GM12878 (cell line): ENCODE measurements at regions not wholly inside any gene's neighbourhood (a gene's known extent, or its start where the extent isn't known, plus 50 kb on each side); places are given as distances from the start of the nearest gene placed in this dataset.
"Not testable (repeated sequence)": the region's sequence is repeated elsewhere in the genome, so short reads cannot be mapped to it uniquely, and the experiment has no call there.

ENCODE experiments used
- ATAC-seq: fragments of 200-7000 bp; cut with Tn5 transposase; 3 replicates; pipeline ENCODE4 v1.9.1; 2020; ENCODE audit warnings: mild to moderate bottlenecking, moderate library complexity
- BruUV-seq: library from RNA; stranded (reverse); fragments of 400-500 nt; replicated peaks from 2 replicates; lab custom pipeline; 2021; lab: Mats Ljungman, UMichigan
- CTCF ChIA-PET: fragments of 300-600 bp; sonication (Branson Sonifier 250); formaldehyde crosslinking; extraction: SDS; loops from one replicate; lab custom pipeline; 2021; ENCODE audit warnings: inconsistent platforms; lab: Yijun Ruan, JAX
- POLR2A ChIA-PET: fragments of 350-600 bp; formaldehyde crosslinking; extraction: SDS; loops from one replicate; lab custom pipeline; 2021; ENCODE audit warnings: inconsistent platforms; lab: Charles Lee
- RAD21 ChIA-PET: fragments of 300-600 bp; sonication (Branson Sonifier 250); formaldehyde crosslinking; loops from one replicate; lab custom pipeline; 2023; ENCODE audit warnings: antibody characterized with exemption; ENCODE audit not compliant: unreplicated experiment; lab: Charles Lee
- SMC1A ChIA-PET: fragments of 300-600 bp; sonication (Branson Sonifier 250); formaldehyde crosslinking; loops from one replicate; lab custom pipeline; 2023; ENCODE audit not compliant: unreplicated experiment, uncharacterized antibody; lab: Charles Lee
- DNase-seq: peaks from one replicate; pipeline ENCODE4 v3.0.0-alpha.2; 2011; ENCODE audit warnings: low read depth, low spot score
- FAIRE-seq: peaks from 3 replicates; lab custom pipeline; 2011; peaks lifted over from hg19 to GRCh38; lab: Jason Lieb, UNC
- H2AFZ ChIP-seq: 2 replicates; pipeline ENCODE4 v1.6.0; 2011; ENCODE audit warnings: low read depth, low read length, control low read depth; ENCODE audit not compliant: control insufficient read depth
- H3K27ac ChIP-seq: 2 replicates; pipeline ENCODE4 v1.5.1; 2011; ENCODE audit warnings: control low read depth; ENCODE audit not compliant: control insufficient read depth, insufficient read depth
- H3K27me3 ChIP-seq, 2 experiments: replicated peaks in 1 of 2; 2 replicates each; pipeline versions ENCODE4 v1.6.0 to v1.6.1; 2011; ENCODE audit warnings: low read length in 1 of 2; ENCODE audit not compliant: control insufficient read depth in 2 of 2, insufficient read depth in 2 of 2
- H3K36me3 ChIP-seq, 2 experiments: 2 replicates each; pipeline ENCODE4 v1.5.1; 2011; ENCODE audit warnings: low read length in 1 of 2; ENCODE audit not compliant: control insufficient read depth in 2 of 2, insufficient read depth in 2 of 2
- H3K4me1 ChIP-seq: 2 replicates; pipeline ENCODE4 v1.6.1; 2011; ENCODE audit warnings: mild to moderate bottlenecking, low read length, moderate library complexity, mixed read lengths; ENCODE audit not compliant: control insufficient read depth, insufficient read depth
- H3K4me2 ChIP-seq: 2 replicates; pipeline ENCODE4 v1.6.0; 2011; ENCODE audit warnings: control low read depth; ENCODE audit not compliant: control insufficient read depth, insufficient read depth
- H3K4me3 ChIP-seq: fragments of 200-600 bp; sonication (generic); 2 replicates; pipeline ENCODE4 v1.5.1; 2016
- H3K79me2 ChIP-seq: 2 replicates; pipeline ENCODE4 v1.6.0; 2011; ENCODE audit warnings: low read length; ENCODE audit not compliant: control insufficient read depth, insufficient read depth
- H3K9ac ChIP-seq: 2 replicates; pipeline ENCODE4 v1.8.0; 2011; ENCODE audit warnings: low read length, control low read depth, mixed read lengths; ENCODE audit not compliant: control insufficient read depth, insufficient read depth
- H3K9me3 ChIP-seq: replicated peaks from 3 replicates; pipeline ENCODE4 v1.5.1; 2011; ENCODE audit warnings: mild to moderate bottlenecking, low read length; ENCODE audit not compliant: control insufficient read depth, insufficient read depth
- H4K20me1 ChIP-seq: 2 replicates; pipeline ENCODE4 v1.6.0; 2011; ENCODE audit not compliant: control insufficient read depth, insufficient read depth
- DPF2 ChIP-seq: fragments of 450-650 bp; IDR thresholded peaks from 2 replicates; pipeline ENCODE4 v1.6.1; 2017; ENCODE audit warnings: mild to moderate bottlenecking
- EZH2 ChIP-seq: IDR thresholded peaks from 2 replicates; pipeline ENCODE4 v1.6.1; 2012; ENCODE audit warnings: low read depth, mild to moderate bottlenecking, control low read depth, inconsistent platforms, low read length, borderline replicate concordance; ENCODE audit not compliant: control insufficient read depth
- MXI1 ChIP-seq: fragments of 150-350 bp; IDR thresholded peaks from 2 replicates; pipeline ENCODE4 v1.6.1; 2011; ENCODE audit warnings: low read depth, mild to moderate bottlenecking, inconsistent platforms, low read length, improper control_type of control experiment
- NBN ChIP-seq: fragments of 450-650 bp; IDR thresholded peaks from 2 replicates; pipeline ENCODE4 v1.6.1; 2016
- NFIC ChIP-seq: IDR thresholded peaks from 2 replicates; pipeline ENCODE4 v1.6.1; 2012; ENCODE audit warnings: low read depth, mild to moderate bottlenecking, inconsistent platforms, low read length, moderate library complexity
- PAX5 ChIP-seq: IDR thresholded peaks from 2 replicates; pipeline ENCODE4 v1.6.1; 2011; ENCODE audit warnings: low read depth, low read length, borderline replicate concordance
- POU2F2 ChIP-seq: IDR thresholded peaks from 3 replicates; pipeline ENCODE4 v1.6.1; 2011; ENCODE audit warnings: low read depth, mild to moderate bottlenecking, low read length, borderline replicate concordance
- RAD51 ChIP-seq: fragments of 450-650 bp; IDR thresholded peaks from 2 replicates; pipeline ENCODE4 v1.6.1; 2016; ENCODE audit warnings: moderate library complexity, mild to moderate bottlenecking, inconsistent platforms
- YBX1 ChIP-seq: fragments of 450-650 bp; IDR thresholded peaks from 2 replicates; pipeline ENCODE4 v1.6.1; 2016; ENCODE audit warnings: antibody characterized with exemption
- ZNF687 ChIP-seq: fragments of 450-650 bp; IDR thresholded peaks from 2 replicates; pipeline ENCODE4 v1.6.1; 2017; ENCODE audit warnings: mild to moderate bottlenecking, moderate library complexity
- WGBS: methylation state at CpG from one replicate; pipeline ENCODE4 v1.1.6; 2016; ENCODE audit warnings: low lambda C conversion rate; ENCODE audit not compliant: insufficient replicate concordance, insufficient coverage; ENCODE audit errors: missing lambda C conversion rate; 5-methylcytosine and 5-hydroxymethylcytosine counted together
- in situ Hi-C: fragments of 300-500 bp; cut with MboI; formaldehyde crosslinking; loops from 9 replicates; pipeline ENCODE4 v1.14.3; 2018; ENCODE audit warnings: mixed read lengths
- intact Hi-C: fragments of 100-400 bp; cut with micrococcal nuclease; formaldehyde crosslinking; loops from one replicate; pipeline ENCODE4 v1.14.2; 2022; ENCODE audit not compliant: unreplicated experiment

GRCh38 chr2:11886899-11887298 is 140.5 kb downstream of the LPIN1 start:
- H3K4me1 ChIP-seq, FAIRE-seq, H3K9me3 ChIP-seq, BruUV-seq, DNase-seq, H4K20me1 ChIP-seq, H3K9ac ChIP-seq, intact Hi-C loops, ATAC-seq, H3K36me3 ChIP-seq, RAD21 ChIA-PET, CTCF ChIA-PET, H3K4me2 ChIP-seq, H3K27ac ChIP-seq, H3K4me3 ChIP-seq, H2AFZ ChIP-seq, H3K79me2 ChIP-seq, in situ Hi-C loops, H3K27me3 ChIP-seq: not testable (repeated sequence)
- ChIA-PET SMC1A (interaction anchor here (0.6 kb wide), 1 partner anchor 788 kb away, joined by 3 read pairs; no protein-coding TSS in a partner anchor), POLR2A (interaction anchor here (0.6 to 1.2 kb wide), 2 partner anchors 15 to 20 kb away, joined by 4 to 6 read pairs; no protein-coding TSS in a partner anchor)
- WGBS: 80% methylated on average over 8 of the region's 8 CpGs

GRCh38 chr2:11889101-11889850 is 142.8 kb downstream of the LPIN1 start:
- H4K20me1 ChIP-seq: no peaks in the 10 kb centered on the region
- H3K27me3 ChIP-seq: no peaks in the 10 kb centered on the region
- H3K9ac ChIP-seq: no peak overlapping the region
- intact Hi-C loops: no loop called here
- ATAC-seq (no peak), FAIRE-seq (no peak), DNase-seq (no peak)
- H3K9me3 ChIP-seq: peaks cover 15% of the 10 kb centered on the region
- H3K27ac ChIP-seq: no peak overlapping the region
- no peak overlapping the region for H3K4me3 ChIP-seq
- ChIA-PET POLR2A (no interaction called here), CTCF (interaction anchor here (1.3 to 2.5 kb wide), 3 partner anchors 11 to 49 kb away, joined by 3 to 10 read pairs (median 5); no protein-coding TSS in a partner anchor), RAD21 (interaction anchor here (1.0 to 1.2 kb wide), 2 partner anchors 18 to 20 kb away, joined by 3 to 4 read pairs; no protein-coding TSS in a partner anchor), SMC1A (interaction anchor here (1.1 to 2.7 kb wide), 7 partner anchors 10 to 154 kb away, joined by 3 to 17 read pairs (median 7); no protein-coding TSS in a partner anchor)
- in situ Hi-C loops: no loop called here
- H3K36me3 ChIP-seq: peaks cover 0 to 1% of the 10 kb centered on the region in 2 experiments; a peak in 2 of 4 replicates
- no TSS peak for BruUV-seq
- H3K4me1 ChIP-seq: no peaks in the 10 kb centered on the region
- no peak overlapping the region for H3K4me2 ChIP-seq
- no peak overlapping the region for H2AFZ ChIP-seq
- peaks cover 7% of the 10 kb centered on the region for H3K79me2 ChIP-seq
- 51% methylated on average over 2 of the region's 2 CpGs for WGBS
- TF ChIP-seq EZH2 (no peak), MXI1 (no peak), YBX1 (no peak), RAD51 (no peak), DPF2 (no peak), NFIC (no peak), ZNF687 (no peak), POU2F2 (no peak), NBN (no peak), PAX5 (no peak)
